HG02623 (cell line): ENCODE measurements at regions not wholly inside any gene's neighbourhood (a gene's known extent, or its start where the extent isn't known, plus 50 kb on each side); places are given as distances from the start of the nearest gene placed in this dataset.

ENCODE experiments used
- ATAC-seq: cut with Tn5 transposase; IDR thresholded peaks from one replicate; pipeline ENCODE4 v1.9.1; 2021; ENCODE audit warnings: moderate library complexity; ENCODE audit not compliant: unreplicated experiment

- no peak for ATAC-seq
Observed at GRCh38 chr6:53417141-53417540, 68.4 kb upstream of the ELOVL5 start.

- no peak for ATAC-seq
Observed at GRCh38 chr6:53413326-53413725, 64.6 kb upstream of the ELOVL5 start.

GRCh38 chr6:53412751-53413150 lies 64.0 kb upstream of the ELOVL5 start:
- no peak for ATAC-seq

GRCh38 chr6:53412021-53412715 lies 63.4 kb upstream of the ELOVL5 start:
- no peak for ATAC-seq

- no peak for ATAC-seq
Observed at GRCh38 chr6:53411451-53411850, 62.7 kb upstream of the ELOVL5 start.

GRCh38 chr6:53410508-53411258 lies 61.9 kb upstream of the ELOVL5 start:
- peak; percentile 94 for ATAC-seq

GRCh38 chr6:53408826-53409225 lies 60.1 kb upstream of the ELOVL5 start:
- ATAC-seq: no peak

- no peak for ATAC-seq
Observed at GRCh38 chr6:53399027-53399344, 50.2 kb upstream of the ELOVL5 start.

- ATAC-seq: no peak
Observed at GRCh38 chr6:53398247-53399026, 49.7 kb upstream of the ELOVL5 start.
